BJ (cell line): ENCODE measurements at regions not wholly inside any gene's neighbourhood (a gene's known extent, or its start where the extent isn't known, plus 50 kb on each side); places are given as distances from the start of the nearest gene placed in this dataset.

Source experiments
- CTCF ChIA-PET: fragments of 350-600 bp; formaldehyde crosslinking; extraction: SDS; loops from one replicate; lab custom pipeline; 2021; ENCODE audit warnings: antibody characterized with exemption, inconsistent platforms; lab: Yijun Ruan, JAX
- POLR2A ChIA-PET: fragments of 300-600 bp; sonication (Branson Sonifier 250); formaldehyde crosslinking; extraction: SDS; loops from one replicate; lab custom pipeline; 2021; ENCODE audit warnings: antibody characterized with exemption; lab: Charles Lee
- DNase-seq: peaks from one replicate; pipeline ENCODE4 v3.0.0-alpha.2; 2011; ENCODE audit warnings: low read depth
- H3K27me3 ChIP-seq: 2 replicates; pipeline ENCODE4 v1.6.0; 2011; ENCODE audit warnings: low read length; ENCODE audit not compliant: control insufficient read depth, insufficient read depth
- H3K36me3 ChIP-seq: 2 replicates; pipeline ENCODE4 v1.5.1; 2011; ENCODE audit warnings: low read length; ENCODE audit not compliant: control insufficient read depth, insufficient read depth
- H3K4me3 ChIP-seq: 2 replicates; pipeline ENCODE4 v1.5.1; 2011; ENCODE audit warnings: low read depth, mild to moderate bottlenecking, control low read depth, low read length
- CTCF ChIP-seq: IDR thresholded peaks from 2 replicates; pipeline ENCODE4 v1.5.1; 2011; ENCODE audit warnings: low read depth, mild to moderate bottlenecking, control low read depth, inconsistent platforms, low read length, moderate library complexity; ENCODE audit not compliant: insufficient read depth

GRCh38 chr6:122555561-122555960 lies 54.6 kb upstream of the PKIB start:
- no peak for TF ChIP-seq CTCF
- no peak overlapping the region for H3K4me3 ChIP-seq
- H3K36me3 ChIP-seq, result no peaks in the 10 kb centered on the region
- no peaks in the 10 kb centered on the region for H3K27me3 ChIP-seq
- ChIA-PET CTCF (no interaction called here), POLR2A (no interaction called here)
- no peak for DNase-seq

GRCh38 chr6:122558080-122558479 lies 52.1 kb upstream of the PKIB start:
- TF ChIP-seq CTCF, result no peak
- POLR2A ChIA-PET, result no interaction called here
- CTCF ChIA-PET, result interaction anchor here (0.6 kb wide), 1 partner anchor 52 kb away, joined by 3 read pairs; the partner anchor contains the start of gene PKIB
- no peaks in the 10 kb centered on the region for H3K27me3 ChIP-seq
- no peak overlapping the region for H3K4me3 ChIP-seq
- H3K36me3 ChIP-seq, result no peaks in the 10 kb centered on the region
- DNase-seq, result no peak
